ENCODE measurements at regions not wholly inside any gene's neighbourhood (a gene's known extent, or its start where the extent isn't known, plus 50 kb on each side); places are given as distances from the start of the nearest gene placed in this dataset.

GRCh38 chr1:228867951-228868730 lies 132.9 kb downstream of the RHOU start:
- no peak for TF ChIP-seq CTCF (IDR thresholded peaks at IDR 0.05; ENCODE audit: insufficient read depth, missing control alignments)
- DNase-seq (ENCODE audit: insufficient read length, low spot score) (no peak), FAIRE-seq (no peak)

GRCh38 chr1:228868731-228869024 lies 133.4 kb downstream of the RHOU start:
- DNase-seq (ENCODE audit: insufficient read length, low spot score): no peak
- no peak for FAIRE-seq
- no peak for TF ChIP-seq CTCF (IDR thresholded peaks at IDR 0.05; ENCODE audit: insufficient read depth, missing control alignments)

- TF ChIP-seq CTCF (IDR thresholded peaks at IDR 0.05; ENCODE audit: insufficient read depth, missing control alignments): no peak
- DNase-seq (ENCODE audit: insufficient read length, low spot score) (no peak), FAIRE-seq (no peak)
Measured at GRCh38 chr1:228869312-228869824, 134.1 kb downstream of the RHOU start.

GRCh38 chr1:228870041-228870713 lies 134.9 kb downstream of the RHOU start:
- FAIRE-seq (no peak), DNase-seq (ENCODE audit: insufficient read length, low spot score) (no peak)
- no peak for TF ChIP-seq CTCF (IDR thresholded peaks at IDR 0.05; ENCODE audit: insufficient read depth, missing control alignments)

- FAIRE-seq (no peak), DNase-seq (ENCODE audit: insufficient read length, low spot score) (no peak)
- no peak for TF ChIP-seq CTCF (IDR thresholded peaks at IDR 0.05; ENCODE audit: insufficient read depth, missing control alignments)
Measured at GRCh38 chr1:228871314-228872061, 136.2 kb downstream of the RHOU start.

GRCh38 chr1:228872080-228872479 lies 136.8 kb downstream of the RHOU start:
- FAIRE-seq (no peak), DNase-seq (ENCODE audit: insufficient read length, low spot score) (no peak)
- TF ChIP-seq CTCF (IDR thresholded peaks at IDR 0.05; ENCODE audit: insufficient read depth, missing control alignments): no peak
